ENCODE measurements at regions not wholly inside any gene's neighbourhood (a gene's known extent, or its start where the extent isn't known, plus 50 kb on each side); places are given as distances from the start of the nearest gene placed in this dataset.

DNA sequence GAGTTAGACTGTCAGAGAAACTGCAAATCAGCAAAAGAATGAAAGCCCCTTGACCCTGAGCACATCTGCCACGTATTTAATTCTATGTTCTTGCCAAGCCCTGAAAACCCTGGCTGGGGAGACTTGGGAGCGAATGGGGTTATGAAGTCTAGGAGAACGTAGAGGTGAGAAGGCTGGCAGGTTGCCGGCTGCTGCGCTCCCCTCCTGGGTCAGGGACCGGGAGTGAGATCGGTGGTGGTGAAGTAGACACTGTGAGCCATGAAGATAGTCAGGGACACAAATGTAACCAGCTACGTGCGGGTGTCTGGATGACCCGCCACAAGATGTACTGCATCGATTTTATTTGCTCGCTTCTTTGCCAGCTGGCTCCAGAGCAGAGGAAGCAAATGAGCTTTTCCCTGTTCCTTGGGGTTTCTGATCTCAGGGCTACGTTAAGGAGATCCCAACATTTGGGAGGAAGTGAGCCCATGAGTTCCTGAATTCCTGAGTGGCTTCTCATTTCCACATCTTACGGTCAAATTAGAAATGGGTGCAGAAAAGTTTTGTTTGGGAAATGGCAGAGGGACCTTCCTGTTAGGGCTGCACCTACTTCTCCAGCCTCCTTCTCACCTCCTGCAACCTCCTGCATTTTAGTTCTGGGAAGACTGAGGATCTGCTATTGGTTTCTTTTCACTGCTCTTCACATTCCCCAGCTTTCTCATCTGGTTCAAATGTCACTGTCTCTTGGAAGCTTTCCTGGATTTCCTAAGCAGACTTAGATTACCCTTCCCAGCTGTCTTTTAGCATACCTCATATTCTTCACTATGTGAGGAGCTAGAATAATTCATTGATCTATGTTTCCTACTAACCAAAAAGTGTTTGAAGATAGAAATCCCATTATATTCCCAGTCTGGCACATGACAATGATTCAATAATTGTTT is 360.6 kb downstream of the ZNF521 start:
- in situ Hi-C loops (cut with MboI; ENCODE audit: low sequenced_read_pairs) (no loop called here), dilution Hi-C loops (cut with HindIII; ENCODE audit: low sequenced_read_pairs, unreplicated experiment) (no loop called here), intact Hi-C loops (cut with micrococcal nuclease) (no loop called here)
- POLR2A ChIA-PET (ENCODE audit: unreplicated experiment), result no interaction called here
- Histone ChIP-seq H3K27me3 (ENCODE audit: control insufficient read depth, insufficient read depth, low read length) (no peaks in the 10 kb centered on the region), H4K20me1 (ENCODE audit: insufficient read depth, low read length) (no peaks in the 10 kb centered on the region), H3K79me1 (ENCODE audit: low read depth in 1 of 2, low read length in 2 of 2) (no peaks in the 10 kb centered on the region), H3K14ac (replicated peaks; ENCODE audit: low read depth, low read length) (no peak overlapping the region), H3K4me2 (ENCODE audit: low read depth, low read length) (no peak overlapping the region), H3K18ac (ENCODE audit: low read depth, low read length) (no peak overlapping the region; the same call in 1 of the 2 replicates), H2BK5ac (ENCODE audit: low read depth, low read length, poor library complexity, severe bottlenecking) (no peak overlapping the region), H4K8ac (ENCODE audit: low read depth in 2 of 2, low read length in 2 of 2) (no peak overlapping the region), H2AK5ac (ENCODE audit: low read depth, low read length) (no peak overlapping the region), H3K9me1 (ENCODE audit: insufficient read depth, low read length) (no peaks in the 10 kb centered on the region), H3K36me3 (ENCODE audit: control insufficient read depth, insufficient read depth, low read length) (no peaks in the 10 kb centered on the region), H3K9me3 (ENCODE audit: control insufficient read depth, insufficient read depth, low read length) (peaks cover 2% of the 10 kb centered on the region; the same call in 1 of the 2 replicates), H4K91ac (ENCODE audit: insufficient read depth, low read depth, low read length) (no peak overlapping the region), H2BK15ac (ENCODE audit: low read depth, low read length) (no peak overlapping the region), H3K23ac (ENCODE audit: low read depth, low read length) (no peak overlapping the region), H3K27ac (ENCODE audit: insufficient read depth, low read length) (no peak overlapping the region), H2AFZ (replicated peaks; ENCODE audit: low read length, poor library complexity) (peak overlapping the region; percentile 2), H2BK20ac (ENCODE audit: low read depth, low read length) (no peak overlapping the region), H2AK9ac (replicated peaks; ENCODE audit: low read depth, low read length, poor library complexity) (no peak overlapping the region), H4K5ac (ENCODE audit: low read depth, low read length) (no peak overlapping the region), H3K56ac (ENCODE audit: extremely low read depth, insufficient read depth, low read length) (no peak overlapping the region), H3K4me1 (ENCODE audit: control insufficient read depth, insufficient read depth, low read length) (peaks cover 17% of the 10 kb centered on the region), H3K4me3 (ENCODE audit: insufficient read depth, low read depth, low read length) (no peak overlapping the region), H3K9ac (ENCODE audit: low read depth, low read length) (no peak overlapping the region), H3K4ac (ENCODE audit: low read depth, low read length) (no peak overlapping the region), H2BK120ac (ENCODE audit: low read depth, low read length) (no peak overlapping the region; the same call in 1 of the 2 replicates)
- CTCF ChIA-PET, result interaction anchor here (0.5 kb wide), 1 partner anchor 543 kb away, joined by 5 read pairs; no protein-coding TSS in a partner anchor
- WGBS, 2 experiments (ENCODE audit: extremely low coverage in 2 of 2, insufficient read length in 1 of 2), result 77% methylated on average over 9 of the region's 14 CpGs; no CpG with 5 or more reads in 1 of the 2 experiments
- DNase-seq (peak; percentile 38), ATAC-seq (ENCODE audit: low read depth) (no peak; the same call in 1 of the 2 replicates)
- BruUV-seq (replicated peaks), result no TSS peak
- TF ChIP-seq CEBPB (IDR thresholded peaks at IDR 0.05; ENCODE audit: low read depth, low read length) (no peak), POLR2A (IDR thresholded peaks at IDR 0.05; ENCODE audit: low read depth, low read length) (no peak), BHLHE40 (IDR thresholded peaks at IDR 0.05; ENCODE audit: low read depth, low read length) (no peak), MAFK (IDR thresholded peaks at IDR 0.05; ENCODE audit: low read depth, low read length) (no peak), MXI1 (IDR thresholded peaks at IDR 0.05; ENCODE audit: borderline replicate concordance, low read depth, low read length) (no peak), RCOR1 (IDR thresholded peaks at IDR 0.05; ENCODE audit: insufficient replicate concordance, low read length) (no peak), FOS (IDR thresholded peaks at IDR 0.05; ENCODE audit: low read depth, low read length) (no peak), NFE2L2 (IDR thresholded peaks at IDR 0.05; ENCODE audit: low read depth, low read length) (no peak), CHD1 (IDR thresholded peaks at IDR 0.05; ENCODE audit: low read depth, low read length) (no peak), RFX5 (IDR thresholded peaks at IDR 0.05; ENCODE audit: low read depth, low read length) (no peak), MAZ (IDR thresholded peaks at IDR 0.05; ENCODE audit: borderline replicate concordance, low read depth, low read length) (no peak), RAD21 (IDR thresholded peaks at IDR 0.05; ENCODE audit: low read length) (no peak), SMC3 (IDR thresholded peaks at IDR 0.05; ENCODE audit: low read depth, low read length) (no peak)
- TF ChIP-seq, protein P1, sequence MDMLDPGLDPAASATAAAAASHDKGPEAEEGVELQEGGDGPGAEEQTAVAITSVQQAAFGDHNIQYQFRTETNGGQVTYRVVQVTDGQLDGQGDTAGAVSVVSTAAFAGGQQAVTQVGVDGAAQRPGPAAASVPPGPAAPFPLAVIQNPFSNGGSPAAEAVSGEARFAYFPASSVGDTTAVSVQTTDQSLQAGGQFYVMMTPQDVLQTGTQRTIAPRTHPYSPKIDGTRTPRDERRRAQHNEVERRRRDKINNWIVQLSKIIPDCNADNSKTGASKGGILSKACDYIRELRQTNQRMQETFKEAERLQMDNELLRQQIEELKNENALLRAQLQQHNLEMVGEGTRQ (IDR thresholded peaks at IDR 0.05; ENCODE audit: low read depth, low read length), result no peak
- TF ChIP-seq, protein P2, sequence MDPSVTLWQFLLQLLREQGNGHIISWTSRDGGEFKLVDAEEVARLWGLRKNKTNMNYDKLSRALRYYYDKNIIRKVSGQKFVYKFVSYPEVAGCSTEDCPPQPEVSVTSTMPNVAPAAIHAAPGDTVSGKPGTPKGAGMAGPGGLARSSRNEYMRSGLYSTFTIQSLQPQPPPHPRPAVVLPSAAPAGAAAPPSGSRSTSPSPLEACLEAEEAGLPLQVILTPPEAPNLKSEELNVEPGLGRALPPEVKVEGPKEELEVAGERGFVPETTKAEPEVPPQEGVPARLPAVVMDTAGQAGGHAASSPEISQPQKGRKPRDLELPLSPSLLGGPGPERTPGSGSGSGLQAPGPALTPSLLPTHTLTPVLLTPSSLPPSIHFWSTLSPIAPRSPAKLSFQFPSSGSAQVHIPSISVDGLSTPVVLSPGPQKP (IDR thresholded peaks at IDR 0.05; ENCODE audit: borderline replicate concordance, low read depth, low read length), result no peak
